ENCODE measurements at regions not wholly inside any gene's neighbourhood (a gene's known extent, or its start where the extent isn't known, plus 50 kb on each side); places are given as distances from the start of the nearest gene placed in this dataset.
A peak's percentile ranks its signal among the peaks of the same experiment; 100 is the strongest.

DNA sequence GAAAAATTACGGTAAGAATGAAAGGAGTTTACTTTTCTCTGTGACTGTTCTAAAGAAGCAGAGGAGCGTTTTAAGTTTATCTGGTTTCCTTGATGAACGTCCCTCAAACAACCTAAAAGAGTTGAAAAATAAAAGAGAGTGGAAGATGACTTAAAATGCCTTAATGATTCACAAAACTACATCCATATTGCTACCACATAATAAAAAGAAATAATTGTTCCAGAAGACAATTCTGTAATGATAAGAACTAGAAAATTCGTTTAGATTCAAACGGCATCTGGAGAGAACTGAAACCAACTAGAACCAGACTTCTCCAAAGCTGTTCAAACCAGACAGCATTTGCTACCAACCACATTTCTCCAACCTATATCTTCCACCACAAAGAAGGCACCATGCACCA is 68.1 kb downstream of the TEKT4 start:
- Histone ChIP-seq H3K4me1 (ENCODE audit: control insufficient read depth in 1 of 2, low read depth in 2 of 2) (no peaks in the 10 kb centered on the region), H3K4me3 (no peak overlapping the region), H3K27ac (no peak overlapping the region), H3K9me3 (no peaks in the 10 kb centered on the region), H3K36me3 (no peaks in the 10 kb centered on the region), H3K27me3 (replicated peaks; ENCODE audit: insufficient read depth) (no peaks in the 10 kb centered on the region)
- ATAC-seq (ENCODE audit: insufficient number of reproducible peaks, low FRiP score, low read depth) (no peak), DNase-seq (ENCODE audit: low spot score) (no peak)
- TF ChIP-seq, protein P1, sequence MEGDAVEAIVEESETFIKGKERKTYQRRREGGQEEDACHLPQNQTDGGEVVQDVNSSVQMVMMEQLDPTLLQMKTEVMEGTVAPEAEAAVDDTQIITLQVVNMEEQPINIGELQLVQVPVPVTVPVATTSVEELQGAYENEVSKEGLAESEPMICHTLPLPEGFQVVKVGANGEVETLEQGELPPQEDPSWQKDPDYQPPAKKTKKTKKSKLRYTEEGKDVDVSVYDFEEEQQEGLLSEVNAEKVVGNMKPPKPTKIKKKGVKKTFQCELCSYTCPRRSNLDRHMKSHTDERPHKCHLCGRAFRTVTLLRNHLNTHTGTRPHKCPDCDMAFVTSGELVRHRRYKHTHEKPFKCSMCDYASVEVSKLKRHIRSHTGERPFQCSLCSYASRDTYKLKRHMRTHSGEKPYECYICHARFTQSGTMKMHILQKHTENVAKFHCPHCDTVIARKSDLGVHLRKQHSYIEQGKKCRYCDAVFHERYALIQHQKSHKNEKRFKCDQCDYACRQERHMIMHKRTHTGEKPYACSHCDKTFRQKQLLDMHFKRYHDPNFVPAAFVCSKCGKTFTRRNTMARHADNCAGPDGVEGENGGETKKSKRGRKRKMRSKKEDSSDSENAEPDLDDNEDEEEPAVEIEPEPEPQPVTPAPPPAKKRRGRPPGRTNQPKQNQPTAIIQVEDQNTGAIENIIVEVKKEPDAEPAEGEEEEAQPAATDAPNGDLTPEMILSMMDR (IDR thresholded peaks at IDR 0.05), result no peak

DNA sequence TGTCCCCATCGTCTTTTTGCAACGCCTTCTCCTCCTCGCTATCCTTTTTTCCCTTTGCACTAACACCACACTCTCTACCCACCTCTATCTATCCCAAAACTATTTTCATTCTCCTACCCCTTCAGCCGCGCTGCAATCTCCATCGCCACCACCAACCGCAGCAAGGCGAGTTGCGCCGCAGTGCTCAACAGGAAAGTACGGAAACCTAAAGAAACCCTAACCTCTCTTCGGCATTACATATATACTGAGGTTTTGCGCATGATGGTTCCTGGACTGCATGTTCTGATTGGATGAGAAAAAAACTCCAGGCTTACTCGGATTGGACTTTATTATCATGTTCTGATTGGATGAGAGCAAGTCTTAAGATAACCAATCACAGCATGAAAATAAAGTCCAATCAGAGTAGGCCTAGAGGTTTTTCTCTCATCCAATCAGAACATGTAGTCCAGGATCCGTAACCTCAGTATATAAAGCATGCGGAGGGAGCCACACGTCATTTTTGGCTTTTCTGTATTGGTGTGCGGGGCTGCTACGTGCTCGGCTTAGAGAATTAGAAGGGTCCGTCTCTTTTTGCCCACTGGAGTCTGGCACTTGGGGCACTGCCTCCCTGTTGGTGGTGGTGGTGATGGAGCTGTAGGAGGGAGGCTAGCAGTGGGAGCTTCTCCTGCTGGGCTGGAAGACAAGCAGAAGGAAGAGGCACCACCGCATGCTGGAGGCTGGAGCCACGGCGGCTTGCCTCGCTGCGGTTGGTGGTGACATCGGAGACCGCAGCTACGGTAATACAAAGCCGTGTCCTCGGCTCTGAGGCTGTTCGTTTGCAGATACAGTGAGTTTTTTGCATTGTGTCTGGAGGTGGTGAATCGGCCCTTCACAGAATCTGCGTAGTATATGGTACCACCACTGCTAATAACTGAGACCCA is 76.1 kb downstream of the TEKT4 start:
- TF ChIP-seq, protein P1 (IDR thresholded peaks at IDR 0.05), result no peak
- Histone ChIP-seq H3K4me1 (ENCODE audit: control insufficient read depth in 1 of 2, low read depth in 2 of 2) (no peaks in the 10 kb centered on the region), H3K9me3 (no peaks in the 10 kb centered on the region), H3K27me3 (replicated peaks; ENCODE audit: insufficient read depth) (no peaks in the 10 kb centered on the region), H3K4me3 (no peak overlapping the region), H3K27ac (no peak overlapping the region), H3K36me3 (no peaks in the 10 kb centered on the region)
- DNase-seq (ENCODE audit: low spot score) (no peak), ATAC-seq (ENCODE audit: insufficient number of reproducible peaks, low FRiP score, low read depth) (no peak)

DNA sequence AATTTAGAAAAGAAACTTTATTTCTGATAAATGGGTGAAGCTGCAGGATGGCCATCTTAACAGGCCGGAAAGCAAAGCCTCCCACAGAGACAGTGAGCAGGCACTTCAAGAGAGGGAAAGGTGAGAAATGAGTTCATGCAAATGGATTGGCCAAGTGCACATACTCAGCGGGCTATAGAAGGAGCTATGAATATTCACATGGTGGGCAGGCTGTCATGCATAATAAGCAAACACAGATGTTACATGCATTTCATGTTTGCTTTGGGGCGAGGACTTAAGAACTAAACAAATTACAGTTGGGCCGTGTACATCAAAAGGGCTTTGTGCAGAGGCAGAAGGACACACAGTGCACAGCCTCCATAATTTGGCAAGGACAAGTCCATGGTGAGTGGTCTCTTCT is 69.8 kb upstream of the MAL start:
- no peak overlapping the region for H3K4me3 ChIP-seq
- ATAC-seq (ENCODE audit: insufficient number of reproducible peaks, low FRiP score, low read depth), result no peak
- DNase-seq (ENCODE audit: low spot score), result no peak
- H3K4me1 ChIP-seq (ENCODE audit: control insufficient read depth in 1 of 2, low read depth in 2 of 2), result no peaks in the 10 kb centered on the region
- no peaks in the 10 kb centered on the region for H3K36me3 ChIP-seq
- H3K27ac ChIP-seq, result no peak overlapping the region
- TF ChIP-seq, protein P1 (IDR thresholded peaks at IDR 0.05), result no peak
- H3K9me3 ChIP-seq, result no peaks in the 10 kb centered on the region
- H3K27me3 ChIP-seq (replicated peaks; ENCODE audit: insufficient read depth), result no peaks in the 10 kb centered on the region

DNA sequence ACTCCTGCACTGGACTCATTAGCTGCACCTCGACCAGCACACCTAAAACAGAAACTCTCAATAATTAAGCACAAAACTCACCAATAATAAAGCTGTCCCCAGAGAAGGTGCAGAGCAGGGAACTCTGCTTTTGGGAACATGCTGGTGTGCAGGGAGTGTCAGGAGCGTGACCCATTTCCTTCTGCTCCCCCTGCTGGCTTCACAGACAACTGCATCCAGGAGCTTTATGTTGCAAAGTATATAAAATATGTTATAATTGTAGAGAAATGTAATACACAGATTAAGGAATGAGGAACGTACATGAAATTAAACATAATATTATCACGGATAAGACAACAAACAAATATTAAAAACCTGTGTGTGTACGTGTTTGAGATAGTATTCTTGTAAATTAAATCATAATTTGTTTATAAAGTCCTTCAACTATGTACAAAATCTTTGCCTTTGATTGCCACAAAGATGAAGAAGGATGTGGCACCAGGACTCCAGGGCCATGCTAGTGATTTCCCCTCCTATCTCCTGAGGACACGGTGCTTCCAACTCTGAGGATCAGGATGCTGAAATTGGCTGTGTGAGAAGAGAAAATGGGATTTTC is 68.6 kb upstream of the MAL start:
- DNase-seq (ENCODE audit: low spot score), result no peak
- TF ChIP-seq, protein P1 (IDR thresholded peaks at IDR 0.05), result peak; percentile 74
- ATAC-seq (ENCODE audit: insufficient number of reproducible peaks, low FRiP score, low read depth), result no peak
- no peaks in the 10 kb centered on the region for H3K9me3 ChIP-seq
- no peaks in the 10 kb centered on the region for H3K4me1 ChIP-seq (ENCODE audit: control insufficient read depth in 1 of 2, low read depth in 2 of 2)
- no peak overlapping the region for H3K4me3 ChIP-seq
- H3K27me3 ChIP-seq (replicated peaks; ENCODE audit: insufficient read depth), result no peaks in the 10 kb centered on the region
- no peaks in the 10 kb centered on the region for H3K36me3 ChIP-seq
- no peak overlapping the region for H3K27ac ChIP-seq

DNA sequence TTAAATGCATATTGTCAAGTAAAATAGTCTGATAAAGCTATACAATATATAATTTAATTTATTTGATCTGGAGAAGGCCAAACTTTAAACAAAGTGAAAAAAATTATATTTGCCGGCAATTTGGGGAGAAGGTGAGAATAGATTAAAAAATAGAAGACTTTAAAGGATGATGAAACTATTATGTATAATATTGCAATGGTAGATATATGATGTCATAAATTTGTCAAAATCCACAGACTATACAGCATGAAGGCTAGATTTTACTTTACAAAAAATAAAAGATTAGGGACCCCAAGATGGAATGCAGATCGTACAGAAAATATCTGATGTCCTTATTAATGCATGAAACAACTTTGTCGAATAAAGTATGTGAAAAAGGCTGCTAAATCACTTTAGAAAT is 67.3 kb upstream of the MAL start:
- H3K27ac ChIP-seq, result no peak overlapping the region
- TF ChIP-seq, protein P1 (IDR thresholded peaks at IDR 0.05), result no peak
- no peaks in the 10 kb centered on the region for H3K36me3 ChIP-seq
- ATAC-seq (ENCODE audit: insufficient number of reproducible peaks, low FRiP score, low read depth) (no peak), DNase-seq (ENCODE audit: low spot score) (no peak)
- H3K4me1 ChIP-seq (ENCODE audit: control insufficient read depth in 1 of 2, low read depth in 2 of 2), result no peaks in the 10 kb centered on the region
- no peak overlapping the region for H3K4me3 ChIP-seq
- no peaks in the 10 kb centered on the region for H3K9me3 ChIP-seq
- H3K27me3 ChIP-seq (replicated peaks; ENCODE audit: insufficient read depth), result no peaks in the 10 kb centered on the region

All from thoracic aorta (tissue), 2 donors.